ENCODE measurements at regions not wholly inside any gene's neighbourhood (a gene's known extent, or its start where the extent isn't known, plus 50 kb on each side); places are given as distances from the start of the nearest gene placed in this dataset.
"Not testable (repeated sequence)": the region's sequence is repeated elsewhere in the genome, so short reads cannot be mapped to it uniquely, and the experiment has no call there.

DNA sequence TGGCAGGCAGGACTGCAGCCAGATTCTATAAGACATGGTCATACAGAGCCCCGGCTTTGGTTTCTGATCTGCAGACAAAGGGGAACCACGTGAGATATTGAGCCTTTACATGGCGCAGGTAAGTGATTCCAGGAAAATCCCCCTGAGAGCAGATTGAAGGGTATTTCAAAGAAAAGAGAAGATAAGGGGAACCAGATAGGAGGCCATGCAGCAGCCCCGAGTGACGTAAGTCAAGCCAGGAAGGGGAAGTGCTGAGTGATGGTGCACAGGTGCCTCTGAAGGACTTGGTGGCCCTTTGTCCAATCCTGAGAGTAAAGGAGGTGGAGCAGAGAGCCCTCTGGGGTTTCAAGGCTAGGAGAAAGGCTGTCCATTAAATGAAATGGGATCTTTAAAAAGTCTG is 329.0 kb downstream of the ACTR3B start:
- no peak for DNase-seq

DNA sequence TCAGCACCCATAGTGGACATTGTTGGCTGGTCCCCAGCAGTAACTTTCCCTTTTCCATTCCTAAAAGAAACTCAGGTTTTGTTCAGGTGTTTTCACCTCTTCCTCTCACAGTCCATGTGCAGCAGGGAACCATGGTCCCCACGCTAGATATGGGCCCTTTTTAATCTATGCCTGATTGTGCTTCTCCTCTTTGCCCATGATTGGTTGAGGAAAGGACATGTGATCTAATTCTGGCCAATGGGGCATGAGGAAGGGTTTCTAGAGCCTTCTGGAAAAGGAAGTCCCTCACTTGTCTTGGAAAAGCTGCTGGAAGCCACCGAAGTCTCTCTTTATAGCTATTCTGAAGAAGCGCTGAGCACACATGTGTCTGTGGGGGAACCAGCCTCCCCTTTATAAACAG is 330.7 kb downstream of the ACTR3B start:
- no peak for DNase-seq

DNA sequence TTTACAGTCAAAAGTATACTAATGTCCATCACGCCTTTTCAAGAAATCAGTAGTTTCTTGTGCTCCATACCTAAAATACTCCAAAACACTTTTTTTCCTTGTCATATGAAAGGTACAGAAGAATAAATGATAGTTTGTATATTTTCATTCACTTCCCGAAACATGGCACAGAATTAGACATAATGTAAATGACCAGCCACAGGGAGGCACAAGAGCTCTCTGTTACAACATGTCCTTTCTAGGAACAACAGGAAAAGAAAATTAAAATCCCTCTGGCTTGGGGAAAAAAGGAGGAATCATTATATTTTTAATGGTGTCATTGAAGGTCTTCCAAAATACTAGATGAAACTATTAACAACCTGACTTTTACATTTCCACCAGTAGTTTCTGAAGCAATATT is 331.2 kb downstream of the ACTR3B start:
- no peak for DNase-seq

DNA sequence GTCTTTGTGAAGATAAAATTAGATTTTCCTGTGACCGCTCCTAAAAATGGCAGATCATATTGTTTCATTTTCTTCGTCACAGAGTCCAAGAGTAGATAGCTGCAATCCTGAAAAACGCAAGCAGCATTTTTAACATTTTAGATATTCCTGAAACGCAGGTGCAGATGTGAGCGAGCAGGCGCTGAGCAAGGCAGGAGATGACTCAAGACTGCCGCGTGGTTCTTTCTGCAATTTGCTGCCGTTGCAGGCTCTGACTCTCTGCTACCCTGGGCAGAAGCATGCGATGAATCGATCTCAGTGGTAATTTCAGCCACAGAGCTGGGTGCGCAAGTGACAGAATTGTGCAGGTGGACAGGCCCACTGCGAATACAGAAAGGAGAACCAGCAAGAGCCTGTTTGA is 331.9 kb downstream of the ACTR3B start:
- DNase-seq = no peak

DNA sequence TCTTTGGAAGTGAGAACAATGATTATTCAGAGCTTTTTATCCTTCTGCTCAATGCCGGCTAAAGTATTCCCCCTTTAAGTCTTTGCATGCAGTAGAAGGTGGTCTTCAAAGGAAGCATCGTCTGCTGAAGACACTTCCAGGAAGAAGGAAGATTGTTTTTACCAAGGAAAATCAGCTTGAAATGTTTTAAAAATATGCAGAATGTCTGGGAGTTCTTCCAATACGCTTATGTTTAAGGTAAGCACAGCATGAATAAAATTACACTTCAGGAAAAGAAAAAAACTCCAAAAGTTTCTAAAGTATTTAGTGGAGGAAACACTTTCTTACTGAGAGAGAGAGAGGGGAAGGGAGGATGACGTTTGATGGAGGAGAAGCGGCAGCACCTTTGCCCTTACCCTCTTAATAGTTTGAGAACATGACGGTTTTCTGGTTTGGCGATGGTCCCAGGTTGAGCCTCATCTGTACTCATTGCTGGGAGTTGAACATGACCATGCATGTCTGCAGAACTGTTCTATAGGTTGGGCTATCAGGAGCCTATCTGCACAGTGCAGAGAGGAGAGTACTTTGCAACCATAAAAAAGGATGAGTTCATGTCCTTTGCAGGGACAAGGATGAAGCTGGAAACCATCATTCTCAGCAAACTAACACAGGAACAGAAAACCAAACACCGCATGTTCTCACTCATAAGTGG is 338.1 kb downstream of the ACTR3B start:
- DNase-seq = no peak

DNA sequence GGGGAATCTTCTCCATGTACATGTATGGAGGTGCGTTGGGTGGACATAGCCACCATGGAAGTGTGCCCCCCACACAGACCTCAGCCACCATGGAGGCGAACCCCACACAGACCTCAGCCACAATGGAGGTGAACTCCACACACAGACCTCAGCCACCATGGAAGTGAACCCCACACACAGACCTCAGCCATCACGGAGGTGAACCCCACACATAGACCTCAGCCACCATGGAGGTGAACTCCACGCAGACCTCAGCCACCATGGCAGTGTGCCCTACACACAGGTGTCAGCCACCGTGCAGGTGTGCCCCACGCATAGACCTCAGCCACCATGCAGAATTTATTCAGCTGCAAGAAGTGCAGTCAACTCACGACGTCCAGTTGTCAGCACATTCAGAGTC is 339.7 kb downstream of the ACTR3B start:
- no peak for DNase-seq

DNA sequence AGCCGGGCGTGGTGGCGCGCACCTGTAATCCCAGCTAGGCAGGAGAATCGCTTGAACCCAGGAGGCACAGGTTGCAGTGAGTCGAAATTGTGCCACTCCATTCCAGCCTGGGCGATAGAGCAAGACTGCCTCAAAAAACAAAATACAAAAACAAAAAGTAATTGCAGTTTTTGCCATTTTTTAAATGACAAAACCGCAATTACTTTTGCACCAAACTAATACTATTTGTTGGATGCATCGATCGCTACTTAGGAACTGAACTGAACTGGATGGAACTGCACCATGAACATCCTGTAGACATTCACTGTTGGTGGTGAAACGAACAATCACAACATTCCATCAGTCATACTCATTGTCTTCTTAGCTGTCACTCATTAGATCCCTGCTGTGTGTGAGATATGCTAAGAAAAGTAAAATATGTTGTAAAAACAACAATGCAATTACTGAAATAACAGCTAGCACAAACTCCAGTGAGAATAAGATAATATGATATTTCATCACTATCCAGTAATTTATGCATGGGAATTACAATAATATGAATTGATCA is 341.2 kb downstream of the ACTR3B start:
- DNase-seq = no peak

DNA sequence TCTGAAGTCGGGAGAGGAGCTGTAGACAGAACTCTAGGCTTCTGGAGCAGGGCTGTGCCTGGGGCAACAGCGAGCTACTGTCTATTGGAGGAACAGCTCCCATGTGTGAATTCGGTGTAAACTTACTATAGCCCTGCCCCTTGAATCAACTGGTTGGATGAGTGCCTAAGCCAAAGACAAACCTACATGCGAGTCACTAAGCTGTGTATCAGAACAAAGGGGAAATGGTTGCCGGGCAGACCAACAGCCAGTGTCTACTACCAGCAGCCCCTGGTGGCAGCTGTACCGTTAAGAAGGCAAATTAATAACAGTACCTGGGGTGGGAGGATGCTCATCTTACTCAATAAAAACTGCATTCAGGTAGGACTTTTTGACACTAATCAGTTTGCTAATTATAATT is 343.6 kb downstream of the ACTR3B start:
- no peak for DNase-seq

DNA sequence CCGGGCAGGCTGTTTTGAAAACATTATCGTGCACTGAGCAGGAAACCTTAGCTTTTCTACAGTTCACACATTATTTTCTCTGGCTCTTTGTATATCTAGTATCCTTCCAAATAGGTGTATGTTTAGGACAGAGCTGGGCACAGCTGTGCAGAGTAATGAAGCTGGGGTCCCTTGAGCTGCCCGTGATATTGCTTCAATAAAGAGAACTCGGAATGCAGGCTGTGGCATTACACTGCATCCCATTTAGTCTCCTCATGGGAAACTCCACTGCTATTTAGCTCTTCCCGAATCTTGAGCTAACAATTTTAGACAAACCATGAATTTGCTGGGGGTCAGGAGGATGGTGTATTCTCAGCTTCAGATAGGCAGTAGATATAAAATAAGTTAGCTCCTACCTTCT is 348.3 kb downstream of the ACTR3B start:
- no peak for DNase-seq

DNA sequence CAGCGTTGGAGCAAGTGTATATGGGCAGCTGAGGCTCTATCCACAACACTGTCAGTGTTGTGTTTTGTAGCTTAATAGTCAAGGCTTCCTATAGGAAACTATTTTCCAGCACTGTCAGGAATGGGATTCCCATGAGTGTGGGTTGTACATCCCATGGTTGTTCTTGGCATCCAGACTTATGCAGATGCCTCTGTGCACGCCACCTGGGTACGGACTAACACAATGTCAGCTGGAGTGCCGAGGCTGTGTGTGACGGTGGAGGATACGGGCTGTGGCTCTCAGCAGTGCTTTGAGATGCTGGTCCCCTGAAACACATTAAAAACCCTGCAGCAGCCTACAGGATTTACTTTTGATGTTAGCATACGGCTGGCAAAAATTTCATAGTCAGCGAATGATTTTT is 350.0 kb downstream of the ACTR3B start:
- DNase-seq = no peak

DNA sequence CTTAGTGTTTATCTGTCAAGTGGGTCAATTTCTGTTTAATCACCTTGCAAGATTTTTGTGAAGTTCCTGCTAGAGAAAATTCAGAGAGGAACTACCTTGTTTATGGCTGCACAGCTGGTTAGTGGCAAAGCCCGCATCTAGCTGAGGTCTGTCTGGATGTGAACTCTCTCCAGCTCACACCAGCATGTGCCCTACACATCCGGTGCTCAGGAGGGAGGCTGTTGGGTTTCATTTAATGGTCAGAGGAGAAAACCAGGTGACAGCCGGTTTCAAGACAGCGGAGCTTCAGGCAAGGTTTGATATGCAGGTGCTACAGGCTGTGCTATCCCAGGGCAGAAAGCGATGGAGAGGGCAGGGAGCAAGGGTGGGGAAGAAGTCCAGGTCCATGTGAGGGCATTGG is 351.1 kb downstream of the ACTR3B start:
- DNase-seq = no peak

DNA sequence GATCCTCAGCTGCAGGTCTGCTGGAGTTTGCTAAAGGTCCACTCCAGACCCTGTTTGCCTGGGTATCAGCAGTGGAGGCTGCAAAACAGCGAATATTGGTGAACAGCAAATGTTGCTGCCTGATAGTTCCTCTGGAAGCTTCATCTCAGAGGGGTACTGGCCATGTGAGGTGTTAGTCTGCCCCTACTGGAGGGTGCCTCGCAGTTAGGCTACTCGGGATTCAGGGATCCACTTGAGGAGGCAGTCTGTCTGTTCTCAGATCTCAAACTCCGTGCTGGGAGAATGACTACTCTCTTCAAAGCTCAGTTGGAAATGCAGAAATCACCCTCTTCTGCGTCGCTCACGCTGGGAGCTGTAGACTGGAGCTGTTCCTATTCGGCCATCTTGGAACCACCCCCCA is 362.7 kb downstream of the ACTR3B start:
- not testable (repeated sequence) for DNase-seq

DNA sequence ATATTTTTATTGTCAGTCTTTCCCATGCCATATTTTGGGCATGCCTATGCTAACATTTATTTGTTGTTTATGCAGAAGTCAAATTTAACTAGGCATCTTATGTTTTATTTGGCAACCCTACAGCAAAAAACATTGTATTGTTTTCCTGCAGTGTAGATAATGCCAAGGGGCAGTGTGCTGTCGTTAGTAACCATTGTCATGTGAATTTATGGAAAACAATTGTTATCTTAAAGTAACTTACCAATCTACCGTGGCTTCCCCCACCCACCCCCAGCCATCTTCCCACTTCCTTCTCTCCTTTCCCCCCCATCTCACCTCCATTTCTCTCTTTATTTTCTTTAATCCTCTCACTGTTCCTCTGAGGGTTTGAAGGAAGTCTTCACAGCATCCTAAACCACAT is 370.5 kb downstream of the ACTR3B start:
- DNase-seq = no peak

DNA sequence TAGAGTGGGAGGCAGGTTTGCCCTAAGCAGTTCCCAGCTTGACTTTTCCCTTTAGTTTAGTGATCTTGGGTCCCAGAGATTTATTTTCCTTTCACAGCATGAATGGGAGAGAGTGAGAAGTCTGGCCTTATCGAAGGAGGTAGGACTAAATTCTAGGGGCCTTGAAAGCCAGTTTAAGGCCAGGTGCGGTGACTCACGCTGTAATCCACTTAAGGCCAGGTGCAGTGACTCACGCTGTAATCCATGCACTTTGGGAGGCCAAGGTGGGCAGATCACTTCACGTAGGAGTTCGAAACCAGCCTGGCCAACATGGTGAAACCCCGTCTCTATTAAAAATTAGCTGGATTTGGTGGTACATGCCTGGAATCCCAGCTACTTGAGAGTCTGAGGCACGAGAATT is 392.2 kb downstream of the ACTR3B start:
- no peak for DNase-seq

DNA sequence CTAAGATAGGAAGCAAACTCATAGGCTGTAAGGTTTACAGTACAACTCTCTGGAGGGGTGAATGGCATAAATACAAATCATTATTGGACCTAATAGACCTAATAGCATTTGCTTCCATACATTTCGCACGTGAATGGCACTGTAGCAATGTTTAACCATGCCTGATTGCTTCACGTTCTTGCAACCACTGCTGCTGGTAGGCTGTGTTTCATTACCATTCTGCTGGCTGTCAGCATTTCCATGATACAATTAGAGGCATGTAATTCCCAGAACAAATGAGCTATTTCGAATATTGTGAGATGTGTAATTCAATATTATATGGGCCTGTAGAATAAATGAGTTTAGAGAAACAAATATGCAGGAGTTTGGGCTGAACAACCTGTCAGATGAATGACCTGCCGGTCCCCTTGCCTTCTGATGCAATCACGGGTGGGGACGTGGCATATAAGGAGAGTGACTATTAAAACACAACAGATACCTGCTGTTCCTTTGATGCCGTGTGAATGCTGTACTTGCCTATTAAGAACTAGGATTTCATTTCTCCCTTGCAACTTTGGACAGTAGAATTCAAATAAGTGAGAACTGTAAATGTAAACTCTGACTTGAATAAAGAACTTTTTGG is 393.4 kb downstream of the ACTR3B start:
- DNase-seq = no peak

DNA sequence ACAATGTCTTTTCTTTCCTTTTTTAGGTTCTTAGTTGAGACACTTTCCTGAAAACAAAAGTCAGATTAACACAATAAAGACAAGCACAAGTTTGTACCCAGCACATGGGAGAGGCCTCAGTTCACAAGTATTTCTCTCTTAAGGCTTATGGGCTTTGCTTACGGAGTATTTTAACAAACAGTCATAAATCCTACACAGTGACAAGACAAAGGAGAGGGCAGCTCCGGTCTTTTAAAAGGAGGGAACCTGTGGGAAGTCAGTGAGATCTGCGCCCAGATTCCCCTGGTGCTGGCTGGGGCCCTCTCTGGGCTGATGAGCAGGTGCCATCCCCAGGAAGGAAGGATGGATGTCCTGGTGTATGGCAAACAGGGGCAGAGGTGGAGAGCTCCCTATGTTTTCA is 398.6 kb downstream of the ACTR3B start:
- no peak for DNase-seq

DNA sequence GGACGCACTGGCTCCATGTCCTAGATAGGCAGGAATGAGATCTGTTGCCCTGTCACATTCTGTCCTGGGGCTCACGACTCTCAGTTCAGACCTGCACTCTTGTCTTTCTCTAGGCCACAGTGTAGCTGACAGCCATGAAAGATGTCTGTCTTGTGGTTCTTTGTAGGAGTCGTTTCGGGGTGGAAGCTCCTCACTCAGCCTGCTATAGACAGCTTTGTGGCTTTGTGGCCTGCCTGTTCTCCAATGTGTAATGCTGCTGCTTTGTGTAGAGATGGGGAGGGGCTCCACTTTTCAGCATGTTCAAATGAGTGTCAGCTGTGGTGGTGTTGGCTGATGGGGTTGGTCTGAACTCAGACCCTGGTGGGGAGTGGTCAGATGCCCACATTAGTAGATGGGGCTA is 410.7 kb downstream of the ACTR3B start:
- DNase-seq = no peak

DNA sequence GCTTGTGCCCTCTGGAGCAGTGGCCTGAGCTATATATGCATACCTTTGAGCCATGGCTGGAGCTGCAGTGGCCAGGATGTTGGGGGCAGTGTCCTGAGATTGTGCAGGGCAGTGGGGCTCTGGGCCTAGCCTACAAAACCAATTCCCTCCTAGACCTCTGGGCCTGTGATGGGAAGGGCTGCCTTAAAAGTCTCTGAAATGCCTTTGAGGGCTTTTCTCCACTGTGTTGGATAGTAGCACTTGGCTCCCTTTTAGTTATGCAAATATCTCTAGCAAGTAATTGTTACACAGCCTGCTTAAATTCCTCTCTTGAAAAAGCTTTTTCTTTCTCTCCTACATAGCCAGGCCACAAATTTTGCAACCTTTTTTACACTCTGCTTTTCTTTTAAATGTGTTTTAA is 426.4 kb downstream of the ACTR3B start:
- no peak for DNase-seq

DNA sequence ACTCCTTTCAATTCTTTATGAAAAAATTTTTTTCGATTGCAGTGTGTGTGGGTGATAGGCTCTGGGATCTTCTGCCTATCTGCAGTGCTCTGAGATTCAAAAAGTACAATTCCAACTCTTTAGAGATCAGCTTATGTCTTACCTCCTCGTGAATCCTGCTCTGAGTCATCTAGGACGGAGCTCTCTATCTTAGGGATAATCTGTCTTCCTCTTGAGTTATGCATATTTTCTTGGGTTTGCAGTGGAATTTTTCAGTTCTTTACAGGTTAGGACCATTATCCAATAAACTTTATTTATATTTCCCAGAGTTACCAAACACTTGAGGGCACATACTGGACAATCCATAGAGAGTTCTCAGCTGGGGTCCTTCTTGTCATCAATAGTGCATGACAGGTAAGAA is 428.6 kb downstream of the ACTR3B start:
- DNase-seq = no peak

DNA sequence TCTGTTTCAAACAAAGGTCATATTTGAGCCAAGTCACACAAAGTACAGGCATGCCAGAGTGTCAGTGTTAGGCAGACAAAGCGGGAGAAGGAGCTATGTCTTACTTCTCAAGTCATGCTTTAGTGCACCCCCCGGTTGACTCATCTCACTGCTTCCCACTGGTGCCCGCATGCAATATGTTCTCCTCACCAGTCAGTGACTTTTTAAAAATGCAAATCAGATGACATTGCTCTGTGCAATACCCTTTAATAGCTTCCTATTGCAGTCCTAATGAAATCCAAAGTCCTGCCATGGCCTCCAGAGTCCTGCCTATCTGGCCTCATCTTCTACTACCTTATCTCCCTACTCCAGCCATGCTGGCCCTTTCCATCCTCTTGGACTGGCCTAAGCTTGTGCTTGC is 429.1 kb downstream of the ACTR3B start:
- no peak for DNase-seq

DNA sequence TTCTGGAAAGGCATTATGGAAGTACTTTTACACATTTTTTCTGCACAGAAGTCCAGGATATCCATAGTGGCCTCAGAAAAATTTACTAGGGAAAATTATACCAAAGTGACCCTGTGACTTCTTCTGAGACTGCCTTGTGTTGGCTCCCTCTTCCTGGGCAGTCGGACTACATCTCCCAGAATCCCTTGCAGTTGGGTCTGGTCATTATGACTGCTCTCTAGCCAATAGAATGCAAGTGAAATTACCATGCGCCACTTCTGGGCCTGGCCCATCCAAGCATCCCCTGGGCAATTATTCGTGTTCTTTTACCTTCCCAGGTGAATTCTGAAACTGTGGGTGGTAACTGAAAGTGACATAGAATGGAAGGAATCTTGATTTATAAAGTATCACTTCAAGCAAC is 430.9 kb downstream of the ACTR3B start:
- no peak for DNase-seq

DNA sequence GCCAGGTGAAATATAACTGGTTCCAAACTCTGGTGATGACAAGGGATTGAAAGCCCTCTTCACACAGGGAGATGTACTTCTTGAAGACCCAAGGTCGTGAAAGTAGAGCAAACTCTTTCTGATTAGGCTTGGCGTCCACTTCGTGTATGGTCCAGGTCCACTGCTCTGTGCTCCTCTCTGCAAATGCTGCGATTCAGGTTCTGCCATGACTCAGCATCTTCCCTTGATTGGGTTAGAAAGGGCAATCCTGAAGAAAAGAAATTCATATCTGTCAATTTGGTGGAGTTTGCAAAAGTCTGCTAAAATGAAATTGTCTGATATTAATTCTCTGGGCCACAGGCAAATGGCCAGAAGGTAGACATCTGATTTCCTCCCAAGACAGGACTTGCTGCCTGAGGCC is 431.4 kb downstream of the ACTR3B start:
- DNase-seq = no peak

DNA sequence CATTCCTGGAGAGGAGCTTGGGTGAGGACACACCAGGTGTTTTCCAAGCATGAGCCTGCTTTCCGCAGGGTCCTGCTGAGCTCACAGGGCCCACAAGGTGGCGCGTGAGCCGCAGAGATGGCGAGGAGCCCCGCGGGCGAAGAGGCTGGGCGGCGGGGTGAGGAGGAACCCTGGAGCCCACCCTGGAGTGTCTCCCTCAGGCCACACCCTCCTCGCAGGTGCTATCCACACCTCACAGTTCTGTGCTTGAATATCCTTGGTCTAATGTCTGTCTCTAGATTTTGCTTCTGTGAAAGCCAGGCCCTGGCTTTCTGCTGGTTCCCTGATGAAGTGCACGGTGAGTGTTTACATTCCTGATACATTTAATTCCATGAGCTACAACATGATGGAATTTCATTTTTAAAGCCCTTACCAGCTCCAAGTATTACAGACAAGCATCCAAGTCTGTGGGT is 433.6 kb downstream of the ACTR3B start:
- peak; percentile 72 for DNase-seq

DNA sequence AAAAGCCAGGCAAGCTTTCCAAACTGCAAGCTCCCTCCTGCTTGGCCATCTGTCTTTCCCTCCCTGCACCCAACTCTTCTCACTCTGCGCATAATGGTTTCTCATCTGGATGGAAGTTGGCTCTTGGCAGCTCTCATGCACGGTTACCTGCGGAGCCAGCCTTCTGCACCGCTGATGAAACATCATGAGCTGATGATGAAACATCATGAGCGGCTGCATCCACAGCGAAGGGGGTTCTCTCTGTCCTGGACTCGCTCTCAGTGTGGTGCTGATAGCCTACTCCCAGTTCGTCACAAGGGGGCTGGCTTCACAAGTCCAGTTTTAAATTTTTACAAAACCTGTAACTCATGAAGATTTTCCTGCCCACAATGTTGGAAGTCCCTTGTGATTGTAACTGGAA is 457.5 kb downstream of the ACTR3B start:
- DNase-seq = no peak

All from right kidney (tissue), 1 donor.